ENCODE measurements at regions not wholly inside any gene's neighbourhood (a gene's known extent, or its start where the extent isn't known, plus 50 kb on each side); places are given as distances from the start of the nearest gene placed in this dataset.

- Histone ChIP-seq H3K27ac (ENCODE audit: low read length) (no peak overlapping the region), H3K4me2 (ENCODE audit: low read depth, low read length) (no peak overlapping the region), H3F3A (ENCODE audit: insufficient read depth, low read length) (no peaks in the 10 kb centered on the region), H3K4me3 (ENCODE audit: low read length) (no peak overlapping the region), H3K4me1 (ENCODE audit: low read length) (no peaks in the 10 kb centered on the region), H3K9me3 (replicated peaks; ENCODE audit: insufficient read depth, low read length) (no peaks in the 10 kb centered on the region), H3K36me3 (replicated peaks; ENCODE audit: insufficient read depth, low read length) (no peaks in the 10 kb centered on the region), H3K79me2 (ENCODE audit: low read length) (no peaks in the 10 kb centered on the region), H3K27me3 (replicated peaks; ENCODE audit: insufficient read depth, low read length) (no peaks in the 10 kb centered on the region), H3K9me2 (replicated peaks; ENCODE audit: insufficient read depth, low read length) (no peaks in the 10 kb centered on the region), H4K20me1 (ENCODE audit: insufficient read depth, low read length) (no peaks in the 10 kb centered on the region), H3K9ac (ENCODE audit: low read length) (no peak overlapping the region), H2AFZ (ENCODE audit: low read length) (no peak overlapping the region)
- DNase-seq = no peak
- TF ChIP-seq EZH2 (optimal IDR thresholded peaks at IDR 0.05; ENCODE audit: low read depth, low read length) (no peak), EZH2phosphoT487 (IDR thresholded peaks at IDR 0.05; ENCODE audit: low read length) (no peak), CTCF (IDR thresholded peaks at IDR 0.05; ENCODE audit: low read length) (no peak)
Observed at GRCh38 chr6:14440215-14440910, 322.8 kb downstream of the CD83 start.

- Histone ChIP-seq H3K36me3 (replicated peaks; ENCODE audit: insufficient read depth, low read length) (no peaks in the 10 kb centered on the region), H3K4me3 (ENCODE audit: low read length) (no peak overlapping the region), H4K20me1 (ENCODE audit: insufficient read depth, low read length) (no peaks in the 10 kb centered on the region), H2AFZ (ENCODE audit: low read length) (no peak overlapping the region), H3K9me2 (replicated peaks; ENCODE audit: insufficient read depth, low read length) (no peaks in the 10 kb centered on the region), H3K27ac (ENCODE audit: low read length) (no peak overlapping the region), H3K9ac (ENCODE audit: low read length) (no peak overlapping the region), H3F3A (ENCODE audit: insufficient read depth, low read length) (no peaks in the 10 kb centered on the region), H3K79me2 (ENCODE audit: low read length) (no peaks in the 10 kb centered on the region), H3K9me3 (replicated peaks; ENCODE audit: insufficient read depth, low read length) (no peaks in the 10 kb centered on the region), H3K4me1 (ENCODE audit: low read length) (no peaks in the 10 kb centered on the region), H3K4me2 (ENCODE audit: low read depth, low read length) (no peak overlapping the region), H3K27me3 (replicated peaks; ENCODE audit: insufficient read depth, low read length) (no peaks in the 10 kb centered on the region)
- TF ChIP-seq CTCF (IDR thresholded peaks at IDR 0.05; ENCODE audit: low read length) (no peak), EZH2phosphoT487 (IDR thresholded peaks at IDR 0.05; ENCODE audit: low read length) (no peak), EZH2 (optimal IDR thresholded peaks at IDR 0.05; ENCODE audit: low read depth, low read length) (no peak)
- DNase-seq = no peak
Observed at GRCh38 chr6:14440940-14441781, 323.6 kb downstream of the CD83 start.

GRCh38 chr6:14442242-14442641 lies 324.7 kb downstream of the CD83 start:
- Histone ChIP-seq H3F3A (ENCODE audit: insufficient read depth, low read length) (no peaks in the 10 kb centered on the region), H3K36me3 (replicated peaks; ENCODE audit: insufficient read depth, low read length) (no peaks in the 10 kb centered on the region), H3K4me3 (ENCODE audit: low read length) (no peak overlapping the region), H3K4me1 (ENCODE audit: low read length) (no peaks in the 10 kb centered on the region), H3K79me2 (ENCODE audit: low read length) (no peaks in the 10 kb centered on the region), H4K20me1 (ENCODE audit: insufficient read depth, low read length) (no peaks in the 10 kb centered on the region), H3K4me2 (ENCODE audit: low read depth, low read length) (no peak overlapping the region), H3K9ac (ENCODE audit: low read length) (no peak overlapping the region), H2AFZ (ENCODE audit: low read length) (no peak overlapping the region), H3K27me3 (replicated peaks; ENCODE audit: insufficient read depth, low read length) (no peaks in the 10 kb centered on the region), H3K9me2 (replicated peaks; ENCODE audit: insufficient read depth, low read length) (no peaks in the 10 kb centered on the region), H3K9me3 (replicated peaks; ENCODE audit: insufficient read depth, low read length) (no peaks in the 10 kb centered on the region), H3K27ac (ENCODE audit: low read length) (no peak overlapping the region)
- TF ChIP-seq EZH2phosphoT487 (IDR thresholded peaks at IDR 0.05; ENCODE audit: low read length) = no peak
- DNase-seq = no peak

All from MM.1S (cell line).